HG03354 (cell line): ENCODE measurements at regions not wholly inside any gene's neighbourhood (a gene's known extent, or its start where the extent isn't known, plus 50 kb on each side); places are given as distances from the start of the nearest gene placed in this dataset.

Experiments
- ATAC-seq: cut with Tn5 transposase; IDR thresholded peaks from one replicate; pipeline ENCODE4 v1.9.1; 2021; ENCODE audit warnings: mild to moderate bottlenecking; ENCODE audit not compliant: unreplicated experiment, poor library complexity, severe bottlenecking

DNA sequence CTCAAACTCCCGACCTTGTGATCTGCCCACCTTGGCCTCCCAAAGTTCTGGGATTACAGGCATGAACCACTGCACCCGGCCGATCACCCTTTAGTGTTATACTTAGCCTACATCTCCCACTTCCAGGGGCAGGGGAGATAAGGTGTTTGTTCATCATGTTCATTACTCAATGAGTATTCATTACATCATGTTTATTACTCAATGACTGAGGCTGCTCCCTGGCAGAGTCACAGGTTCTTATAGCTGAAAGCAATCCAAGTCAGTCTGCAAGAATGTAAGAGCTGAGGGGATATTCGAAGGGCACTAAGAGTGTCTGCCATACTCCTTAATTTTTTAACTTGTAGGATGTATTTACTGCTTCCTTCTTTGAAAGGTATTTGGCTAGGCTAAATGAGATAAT lies 214.2 kb downstream of the SPATA31D1 start:
- ATAC-seq: no peak

DNA sequence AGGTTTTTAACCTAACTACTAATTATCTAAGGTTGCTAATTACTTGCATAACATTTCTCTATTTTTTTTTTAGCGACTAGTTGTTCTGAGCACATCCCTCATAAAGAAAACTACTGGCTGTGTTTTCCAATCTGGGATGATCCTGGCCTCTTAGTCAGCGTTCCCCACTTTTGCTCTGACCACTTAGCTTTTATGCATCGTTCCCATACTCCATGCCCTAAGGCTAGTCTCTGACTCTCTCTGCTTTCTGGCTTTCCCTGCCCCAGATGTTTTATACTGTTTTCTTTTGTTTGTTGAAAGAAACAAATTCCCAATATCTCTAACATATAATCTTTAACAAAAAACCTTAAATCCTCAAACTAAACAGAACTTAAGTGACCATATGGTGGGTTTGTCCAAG lies 217.9 kb downstream of the SPATA31D1 start:
- ATAC-seq: no peak

- ATAC-seq: no peak
Measured at GRCh38 chr9:82206946-82207345, 218.4 kb downstream of the SPATA31D1 start.

DNA sequence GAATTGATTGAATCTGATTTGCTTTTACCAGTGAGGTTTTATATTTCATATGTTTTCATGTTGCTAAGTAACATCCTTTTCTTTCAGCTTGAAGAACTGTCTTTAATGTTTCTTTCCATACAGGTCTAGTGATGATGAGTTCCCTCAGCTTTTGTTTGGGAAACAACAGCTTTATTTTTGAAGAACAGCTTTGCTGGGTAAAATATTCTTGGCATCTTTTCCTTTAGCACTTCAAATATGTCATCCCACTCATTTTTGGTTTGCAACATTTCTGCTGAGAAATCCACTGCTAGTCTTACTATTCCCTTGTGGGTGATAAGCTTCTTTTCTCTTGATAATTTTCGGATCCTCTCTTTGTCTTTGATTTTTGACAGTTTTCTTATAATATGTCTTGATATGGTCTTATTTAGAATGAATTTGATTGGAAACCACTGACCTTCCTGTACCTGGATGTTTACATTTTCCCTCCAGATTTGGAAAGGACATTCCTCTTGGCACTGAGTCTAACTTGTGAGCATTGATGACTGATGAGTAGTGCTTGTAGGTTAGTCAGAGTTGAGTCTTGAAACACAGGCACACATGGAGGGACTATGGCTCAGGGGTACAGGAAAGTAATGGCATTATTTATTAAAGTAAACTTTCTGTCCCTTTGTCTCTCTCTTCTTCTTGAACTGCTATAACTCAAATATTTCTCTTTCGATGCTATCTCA lies 220.3 kb downstream of the SPATA31D1 start:
- ATAC-seq: no peak

- peak; percentile 74 for ATAC-seq
Measured at GRCh38 chr9:82209797-82210470, 221.4 kb downstream of the SPATA31D1 start.

DNA sequence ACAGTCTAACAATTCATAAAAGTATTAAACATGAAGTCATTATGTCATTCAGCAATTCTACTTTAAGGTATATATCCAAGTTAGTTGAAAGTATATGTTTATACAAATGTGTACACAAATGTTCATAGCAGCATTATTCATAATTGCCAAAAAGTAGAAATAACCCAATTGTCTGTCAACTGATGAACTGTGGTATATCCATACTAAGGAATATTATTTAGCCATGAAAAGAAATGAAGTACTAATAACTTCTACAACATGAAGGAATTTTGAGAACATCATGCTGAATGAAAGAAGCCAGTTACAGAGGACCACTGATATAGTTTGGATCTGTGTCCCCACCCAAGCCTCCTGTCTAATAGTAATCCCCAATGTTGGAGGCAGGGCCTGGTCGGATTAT lies 224.3 kb downstream of the SPATA31D1 start:
- no peak for ATAC-seq

DNA sequence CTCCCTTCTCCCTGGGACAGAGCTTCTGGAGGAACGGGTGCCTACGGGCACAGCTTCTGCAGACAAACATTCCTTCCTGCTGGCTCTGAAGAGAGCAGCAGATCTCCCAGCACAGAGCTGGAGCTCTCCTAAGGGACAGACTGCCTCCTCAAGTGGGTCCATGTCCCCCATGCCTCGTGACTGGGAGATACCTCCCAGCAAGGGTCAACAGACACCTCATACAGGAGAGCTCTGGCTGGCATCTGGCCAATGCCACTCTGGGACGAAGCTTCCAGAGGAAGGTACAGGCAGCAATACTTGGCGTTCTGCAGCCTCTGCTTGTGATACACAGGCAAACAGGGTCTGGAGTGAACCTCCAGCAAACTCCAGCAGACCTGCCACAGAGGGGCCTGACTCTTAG lies 227.9 kb downstream of the SPATA31D1 start:
- no peak for ATAC-seq

GRCh38 chr9:82223442-82223841 lies 234.9 kb downstream of the SPATA31D1 start:
- ATAC-seq: no peak

DNA sequence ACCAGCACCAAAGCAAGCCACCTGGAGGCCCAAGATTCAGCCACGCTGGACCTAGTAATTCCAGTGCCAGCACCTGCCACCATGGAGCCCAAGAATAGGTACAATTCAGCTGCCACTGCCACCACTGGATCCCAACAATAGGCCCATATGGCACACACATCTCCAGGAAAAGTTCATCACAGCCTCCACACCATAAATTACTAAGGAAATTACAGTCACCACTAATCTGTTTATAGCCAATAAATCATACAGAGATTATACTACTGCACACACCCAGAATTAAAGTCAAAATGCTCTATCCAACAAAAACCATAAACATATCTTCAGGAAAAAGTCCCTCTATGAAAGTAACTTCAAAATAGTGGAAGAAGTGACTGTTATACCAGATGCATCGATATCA lies 242.8 kb downstream of the SPATA31D1 start:
- ATAC-seq: no peak

DNA sequence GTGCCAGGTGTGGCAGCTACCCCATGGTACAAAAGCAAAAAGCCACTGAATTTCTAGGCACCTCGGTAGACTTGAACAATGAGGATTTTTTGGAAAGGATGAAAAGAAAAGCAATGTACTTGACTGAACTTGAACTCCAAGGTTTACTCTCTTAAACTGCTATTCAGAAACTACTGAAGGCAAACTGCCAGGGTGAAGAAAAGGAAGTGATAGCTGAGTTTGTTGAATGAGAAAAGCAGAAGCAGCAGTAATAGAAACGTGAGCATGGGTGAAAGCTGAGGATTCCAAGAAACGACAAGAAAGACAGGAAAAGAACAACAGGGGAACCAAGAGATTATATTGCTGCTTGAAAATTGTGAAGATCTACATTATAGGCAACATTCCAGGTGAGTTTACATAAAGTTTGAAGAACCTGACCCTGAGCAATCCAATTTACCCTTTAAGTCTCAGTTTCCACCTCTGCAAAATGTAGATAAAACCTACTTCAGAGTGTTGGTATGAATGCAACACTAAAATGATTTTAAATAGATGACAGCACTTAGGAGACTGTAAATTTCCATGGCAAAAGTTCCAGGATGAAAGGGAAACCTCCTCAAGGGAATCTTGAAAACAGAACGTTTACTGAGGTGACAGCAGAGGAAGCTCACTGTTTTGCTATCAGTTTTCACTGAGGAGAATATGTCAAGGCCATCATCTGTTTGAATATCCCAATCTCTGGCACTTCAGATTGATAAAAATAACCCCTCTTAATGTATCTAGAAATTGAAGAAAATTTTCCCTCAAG lies 245.8 kb downstream of the SPATA31D1 start:
- no peak for ATAC-seq

- no peak for ATAC-seq
Measured at GRCh38 chr9:82242285-82242963, 253.9 kb downstream of the SPATA31D1 start.

- ATAC-seq: no peak
Measured at GRCh38 chr9:82247318-82247717, 258.7 kb downstream of the SPATA31D1 start.

DNA sequence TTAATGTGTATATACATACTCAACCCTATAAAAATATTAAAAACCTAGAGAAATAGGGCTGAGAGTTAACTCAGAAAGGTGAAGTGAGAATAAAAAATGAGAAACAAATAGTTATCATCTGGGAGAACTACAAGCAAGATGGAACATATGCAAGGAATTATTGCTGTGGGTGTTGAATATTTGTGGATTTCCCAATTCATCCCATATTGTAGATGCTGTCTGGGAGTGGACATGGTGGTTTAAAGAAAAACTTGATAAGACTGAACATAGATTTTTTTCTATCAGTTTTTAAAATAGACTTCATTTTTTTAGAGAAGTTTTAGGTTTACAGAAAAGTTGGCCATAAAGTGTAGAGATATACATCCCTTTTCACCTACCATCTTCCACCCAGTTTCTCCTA lies 263.5 kb downstream of the SPATA31D1 start:
- no peak for ATAC-seq

GRCh38 chr9:82254646-82255367 lies 266.2 kb downstream of the SPATA31D1 start:
- ATAC-seq: no peak

GRCh38 chr9:82255481-82256176 lies 267.1 kb downstream of the SPATA31D1 start:
- no peak for ATAC-seq

DNA sequence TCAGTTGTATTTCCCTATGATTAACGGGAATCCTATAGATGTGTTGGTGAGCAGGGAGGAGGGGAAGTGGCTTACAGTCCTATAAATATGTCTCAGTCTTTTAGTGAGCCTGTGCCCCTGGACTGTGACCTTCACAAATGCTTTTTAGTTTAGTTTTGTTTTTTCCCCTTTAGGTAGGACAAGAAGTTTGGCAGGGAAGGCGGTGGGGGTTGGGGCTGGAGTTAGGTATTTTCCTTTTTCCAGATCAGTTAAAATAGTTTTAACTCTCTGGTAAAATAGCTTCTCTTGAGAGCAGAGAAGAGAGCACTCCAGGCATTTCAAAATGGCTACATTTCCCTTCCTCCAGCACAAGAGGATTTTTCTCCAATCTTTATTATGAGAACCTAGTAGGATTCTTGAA lies 272.1 kb downstream of the SPATA31D1 start:
- no peak for ATAC-seq

DNA sequence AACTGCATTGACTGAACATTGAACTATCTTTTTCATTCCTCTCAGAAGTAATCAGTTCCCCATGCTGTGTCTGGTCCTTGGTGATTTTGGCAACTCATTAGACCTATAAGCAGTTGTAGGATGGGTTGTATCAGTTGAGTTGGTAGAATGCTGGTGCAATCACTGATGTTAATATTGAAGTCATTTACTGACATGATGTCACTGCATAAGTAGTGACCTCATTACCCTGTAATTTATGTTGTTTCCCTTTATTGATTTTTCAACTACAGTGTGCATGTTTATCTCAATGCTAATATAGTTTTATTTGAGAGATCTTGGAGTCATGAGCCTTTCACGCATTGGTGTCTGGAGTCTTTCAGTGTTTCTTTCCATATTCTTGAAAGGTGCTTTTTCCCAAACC lies 275.0 kb downstream of the SPATA31D1 start:
- no peak for ATAC-seq

DNA sequence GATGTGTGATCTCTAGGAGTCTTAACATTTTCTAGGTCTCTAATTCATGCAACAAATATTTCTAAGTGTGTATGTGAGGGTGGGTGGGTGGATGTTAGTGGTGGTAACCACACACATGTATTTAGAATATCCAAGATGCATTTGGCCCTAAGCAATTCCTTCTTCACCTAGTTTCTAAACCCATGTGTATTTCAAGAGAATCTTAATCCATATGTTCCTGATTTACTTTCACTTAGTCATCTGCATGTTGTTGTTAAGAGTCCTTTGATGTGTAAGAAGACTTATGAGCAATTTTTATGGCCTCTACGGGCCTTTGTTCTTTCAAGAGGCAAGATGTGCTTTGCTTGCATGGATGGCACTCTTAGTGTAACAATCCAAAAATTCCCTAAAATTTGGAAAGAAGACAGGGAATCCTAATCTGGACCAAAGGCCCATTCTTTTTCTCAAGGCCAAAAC lies 282.6 kb downstream of the SPATA31D1 start:
- no peak for ATAC-seq

DNA sequence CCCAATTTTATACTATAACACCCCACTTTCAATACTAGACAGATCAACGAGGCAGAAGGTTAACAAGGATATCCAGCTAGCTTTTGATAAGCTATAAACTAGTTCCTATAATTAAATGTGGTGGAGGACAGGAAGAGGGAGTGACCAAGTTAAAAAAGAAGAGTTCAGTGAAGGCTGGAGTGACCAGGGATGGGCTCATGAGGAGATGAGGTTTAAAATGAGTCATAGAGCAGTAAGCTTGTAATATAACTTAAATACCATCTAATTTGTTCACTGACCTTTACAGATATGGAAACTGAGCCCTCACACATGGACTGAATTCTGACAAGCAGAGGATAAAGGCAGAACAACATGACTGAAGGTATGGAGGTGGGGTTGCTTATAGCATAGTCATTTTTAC lies 284.5 kb downstream of the SPATA31D1 start:
- no peak for ATAC-seq
